NCI-H1436 (cell line): ENCODE measurements at regions not wholly inside any gene's neighbourhood (a gene's known extent, or its start where the extent isn't known, plus 50 kb on each side); places are given as distances from the start of the nearest gene placed in this dataset.
A peak's percentile ranks its signal among the peaks of the same experiment; 100 is the strongest.

Experiments used
- DNase-seq: peaks from one replicate; lab custom pipeline; 2025; lab: John Stamatoyannopoulos, UW

- no peak for DNase-seq
Measured at GRCh38 chr20:23167431-23167830, 81.3 kb upstream of the CD93 start.

DNA sequence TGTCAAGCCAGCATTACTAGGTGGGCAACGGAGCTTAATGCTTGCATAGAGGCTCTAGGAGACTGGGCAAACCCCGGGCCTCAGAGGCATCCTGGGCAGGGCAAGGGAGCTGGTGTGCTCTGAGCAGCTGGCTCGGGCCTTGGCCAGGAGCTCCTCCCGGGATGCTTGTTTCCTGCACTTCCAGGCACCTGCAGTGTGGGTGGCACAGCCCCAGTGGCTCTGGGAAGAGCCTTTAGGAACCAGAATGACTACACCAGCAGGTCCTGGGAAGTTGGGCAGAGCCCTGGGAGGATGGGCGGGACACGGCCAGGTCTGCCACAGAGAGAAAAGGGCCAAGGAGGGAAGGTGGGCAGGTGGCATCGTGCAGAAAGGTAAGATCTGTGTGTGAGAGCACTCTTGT lies 80.4 kb upstream of the CD93 start:
- DNase-seq: no peak

DNA sequence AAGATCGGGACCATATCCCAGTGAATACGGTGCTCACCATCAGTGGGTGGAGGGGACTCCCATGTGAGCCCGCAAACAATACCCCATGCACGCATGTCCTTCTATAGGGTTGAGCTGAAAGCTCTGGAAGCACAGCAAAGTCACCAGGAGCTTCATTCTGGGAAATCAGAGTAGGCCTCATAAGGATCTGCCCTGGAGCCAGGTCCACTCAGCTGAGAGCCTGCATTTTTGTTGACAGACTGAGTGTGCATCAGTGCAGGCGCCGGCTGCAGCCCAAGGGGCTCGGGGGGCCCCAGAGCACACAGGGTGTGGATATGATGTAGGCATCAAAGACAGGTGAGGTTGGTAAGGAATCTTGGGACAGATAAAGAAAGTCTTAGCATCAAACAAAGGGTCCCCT lies 79.8 kb upstream of the CD93 start:
- no peak for DNase-seq

DNA sequence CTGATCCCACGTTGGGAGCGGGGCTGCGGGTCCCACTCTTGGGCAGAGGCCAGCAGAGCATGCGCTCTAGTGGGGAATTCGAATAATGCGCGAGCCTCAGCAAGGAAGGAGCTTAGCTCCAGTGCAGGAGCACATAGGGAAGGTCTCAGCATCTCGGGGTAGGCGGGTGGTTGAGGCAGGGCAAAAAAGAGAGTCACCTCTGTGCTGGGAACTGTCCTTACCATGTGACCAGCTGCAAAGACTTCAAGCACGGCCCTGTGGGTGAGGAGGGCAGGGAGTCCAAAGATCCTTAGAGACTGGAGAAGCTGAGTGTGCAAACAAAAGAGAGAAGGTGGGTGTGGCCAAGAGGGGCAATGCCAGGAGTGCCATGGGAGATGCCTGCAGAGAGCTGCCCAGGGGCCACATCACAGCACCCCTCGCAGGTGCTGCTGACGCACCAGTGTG lies 79.2 kb upstream of the CD93 start:
- no peak for DNase-seq

DNA sequence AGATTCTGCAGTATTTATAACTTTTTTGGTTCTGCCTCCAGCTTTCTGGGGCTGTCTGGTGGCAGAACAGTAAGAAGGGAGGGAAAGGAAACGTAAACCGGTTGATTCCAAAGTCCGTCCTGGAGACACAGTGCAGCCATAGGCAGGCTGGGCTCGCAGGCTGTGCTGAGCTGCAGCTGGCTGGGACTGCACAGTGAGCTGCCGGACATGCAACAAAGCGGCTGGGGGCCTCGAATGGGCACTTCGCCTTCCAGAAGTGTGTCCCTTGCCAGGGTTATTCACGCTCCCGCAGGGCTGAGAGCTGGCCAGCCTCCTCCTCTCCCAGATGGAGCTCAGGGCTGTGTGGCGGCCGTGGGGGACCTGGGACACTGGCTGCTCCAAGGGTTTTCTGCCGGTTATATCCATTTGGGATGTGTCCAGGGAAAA lies 78.1 kb upstream of the CD93 start:
- DNase-seq: no peak

DNA sequence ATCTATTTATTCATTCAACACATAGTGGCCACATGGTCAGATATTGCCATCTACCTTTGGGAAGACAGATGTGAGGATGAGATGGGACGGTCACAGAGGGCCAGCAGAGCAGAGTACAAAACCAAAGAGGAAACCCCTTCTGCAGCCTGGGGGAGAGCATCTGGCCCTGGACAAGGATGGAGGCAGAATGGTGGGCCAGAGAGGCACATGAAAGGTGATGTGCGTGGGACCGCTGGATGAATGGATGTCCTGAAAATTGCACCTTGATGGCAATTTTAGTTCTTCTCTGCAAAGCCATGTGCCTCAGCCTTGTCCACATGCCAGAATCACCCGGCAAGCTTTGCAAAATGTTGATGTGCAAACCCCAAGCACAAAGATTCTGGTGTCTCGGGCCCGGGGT lies 77.4 kb upstream of the CD93 start:
- no peak for DNase-seq

- DNase-seq: no peak
Measured at GRCh38 chr20:23162887-23163286, 76.8 kb upstream of the CD93 start.

DNA sequence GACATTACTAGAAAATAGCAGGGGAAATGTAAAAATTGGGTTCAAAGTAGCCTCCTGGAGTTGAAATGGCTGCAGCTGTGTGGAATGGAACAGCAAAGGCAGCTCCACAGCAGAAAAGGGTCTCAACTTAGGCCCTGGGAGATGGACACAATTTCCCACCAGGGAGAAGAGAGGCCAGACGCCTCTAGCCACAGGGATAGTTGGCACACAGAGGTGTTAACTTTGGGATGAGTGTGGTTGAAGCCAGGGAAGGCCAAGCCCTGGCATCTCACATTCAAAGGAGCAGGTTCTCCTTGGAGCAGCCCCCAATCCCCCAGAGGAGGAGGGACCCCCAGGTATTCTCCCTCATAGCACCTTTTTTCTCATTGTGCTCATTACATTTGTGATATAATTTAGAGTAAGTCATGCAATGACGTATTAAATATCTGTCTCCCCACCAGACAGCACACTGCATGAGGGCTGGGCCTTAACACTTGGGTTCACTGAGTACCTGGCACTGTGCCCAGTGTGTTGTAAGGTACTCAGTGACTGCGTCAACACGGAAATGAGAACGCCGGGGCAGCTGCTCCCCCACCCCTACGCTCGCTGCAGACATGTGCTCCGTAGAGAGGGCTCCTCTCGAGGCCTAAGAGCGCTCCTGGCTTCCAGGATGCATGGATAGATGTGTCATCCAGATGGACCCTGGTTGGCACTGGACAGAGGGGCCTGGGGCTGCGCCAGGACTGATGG lies 76.0 kb upstream of the CD93 start:
- peak; percentile 83 for DNase-seq

DNA sequence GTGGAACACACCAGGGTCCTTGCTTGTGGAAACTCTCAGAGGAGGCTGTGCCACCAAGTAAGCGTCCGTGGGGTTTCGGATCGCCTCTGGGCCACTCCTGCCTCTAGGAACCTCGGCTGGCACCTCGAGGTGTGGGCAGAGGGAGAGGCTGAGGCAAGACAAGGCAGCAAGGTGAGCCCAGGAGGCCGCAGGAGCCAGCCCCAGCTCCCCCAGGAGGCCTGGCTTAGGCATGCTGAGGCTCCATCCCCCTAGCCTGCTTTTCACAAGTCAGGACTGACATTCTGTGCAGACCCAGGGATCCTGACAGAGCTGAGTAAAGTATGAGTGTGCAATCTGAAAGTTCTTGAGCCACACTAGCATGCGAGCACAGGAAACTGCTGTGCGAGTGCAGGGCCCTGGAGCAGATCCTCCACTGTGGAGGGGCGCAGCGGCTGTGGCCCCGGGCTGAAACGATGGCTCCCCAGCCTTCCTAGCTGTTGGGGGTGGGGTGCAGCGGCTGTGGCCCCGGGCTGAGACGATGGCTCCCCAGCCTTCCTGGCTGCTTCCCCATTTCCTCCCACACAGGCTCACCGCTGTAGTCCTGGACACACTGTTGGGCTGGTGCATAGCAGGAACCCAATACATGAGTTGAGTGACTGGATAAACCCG lies 75.2 kb upstream of the CD93 start:
- DNase-seq: no peak

GRCh38 chr20:23160536-23161243 lies 74.6 kb upstream of the CD93 start:
- no peak for DNase-seq

DNA sequence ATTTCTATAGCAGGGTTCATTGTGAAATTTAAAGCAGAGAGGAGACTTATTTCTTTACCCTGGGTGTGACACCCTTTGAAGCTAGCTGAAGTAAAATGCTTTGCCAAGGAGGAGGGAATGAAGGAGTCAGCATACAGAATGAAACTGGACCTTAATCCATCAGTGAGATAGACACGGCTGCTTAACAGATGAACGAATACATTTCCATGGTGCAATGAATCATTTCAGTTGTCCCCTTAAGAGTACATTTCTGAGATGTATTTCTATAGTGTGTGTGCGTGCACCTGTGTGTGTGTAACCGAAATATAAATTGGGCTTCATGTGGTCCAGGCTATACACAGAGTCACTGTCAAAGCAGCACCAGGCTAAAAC lies 73.8 kb upstream of the CD93 start:
- DNase-seq: no peak

GRCh38 chr20:23159256-23159946 lies 73.3 kb upstream of the CD93 start:
- DNase-seq: no peak

- no peak for DNase-seq
Measured at GRCh38 chr20:23157734-23158133, 71.6 kb upstream of the CD93 start.

- DNase-seq: no peak
Measured at GRCh38 chr20:23156842-23157423, 70.8 kb upstream of the CD93 start.

DNA sequence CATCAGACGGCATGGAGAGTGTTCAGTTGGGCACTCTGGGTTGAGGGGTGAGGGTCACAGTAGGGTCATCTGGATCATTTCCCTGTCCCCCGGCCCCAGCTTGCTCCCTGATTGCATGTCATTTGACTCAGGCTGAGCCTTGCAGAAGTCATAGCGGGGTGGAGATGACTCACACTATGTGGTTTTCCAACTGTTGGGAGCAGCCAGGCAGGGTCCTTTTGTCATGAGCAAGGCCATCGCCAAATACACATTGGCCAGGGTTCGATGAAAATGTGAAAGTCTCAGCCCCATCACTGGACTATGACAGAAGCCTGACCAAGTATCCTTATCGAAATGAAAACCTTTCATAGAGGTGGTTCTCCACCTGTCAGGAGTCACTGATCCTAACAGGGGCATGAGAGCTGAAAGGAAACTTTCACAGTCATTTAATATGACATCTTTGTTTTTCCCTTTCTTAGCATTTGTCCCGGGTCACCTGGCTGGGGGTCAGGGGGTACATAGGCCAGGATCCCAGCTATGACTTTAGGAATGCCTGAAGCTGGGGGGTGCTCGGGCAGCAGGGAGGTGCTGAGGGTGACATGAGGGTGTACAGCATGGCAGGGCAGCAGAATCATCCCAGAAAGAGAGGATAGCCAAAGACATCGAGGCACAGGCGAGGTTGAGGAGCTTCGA lies 70.2 kb upstream of the CD93 start:
- no peak for DNase-seq

- no peak for DNase-seq
Measured at GRCh38 chr20:23155141-23155590, 69.0 kb upstream of the CD93 start.

DNA sequence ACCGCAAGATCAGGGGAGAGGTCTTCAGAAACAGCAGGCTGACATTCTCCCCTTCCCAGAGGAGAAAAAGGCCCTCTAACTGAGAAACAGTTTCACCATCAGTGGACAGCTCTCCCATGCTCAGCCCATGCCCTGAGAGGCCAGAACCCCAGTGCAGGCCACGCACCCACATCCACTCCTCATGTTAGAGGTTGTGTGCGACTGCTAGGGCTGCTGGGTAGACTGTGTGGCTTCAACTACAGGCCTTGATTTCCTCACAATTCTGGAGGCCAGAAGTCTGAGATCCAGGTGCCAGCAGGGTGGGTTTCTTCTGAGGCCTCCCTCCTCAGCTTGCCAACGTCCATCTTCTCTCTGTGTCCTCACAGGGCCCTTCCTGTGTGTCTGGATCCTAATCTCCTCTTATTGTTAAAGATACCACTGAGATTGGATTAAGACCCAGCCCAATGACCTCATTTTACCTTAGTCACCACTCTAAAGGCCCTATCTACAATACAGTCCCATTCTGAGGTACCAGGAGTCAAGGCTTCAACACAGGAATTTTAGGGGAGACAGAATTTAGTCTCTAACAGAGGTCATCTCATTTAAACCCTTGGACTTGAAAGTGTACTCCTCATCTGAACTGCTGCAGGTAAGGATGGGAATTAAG lies 67.7 kb upstream of the CD93 start:
- no peak for DNase-seq

DNA sequence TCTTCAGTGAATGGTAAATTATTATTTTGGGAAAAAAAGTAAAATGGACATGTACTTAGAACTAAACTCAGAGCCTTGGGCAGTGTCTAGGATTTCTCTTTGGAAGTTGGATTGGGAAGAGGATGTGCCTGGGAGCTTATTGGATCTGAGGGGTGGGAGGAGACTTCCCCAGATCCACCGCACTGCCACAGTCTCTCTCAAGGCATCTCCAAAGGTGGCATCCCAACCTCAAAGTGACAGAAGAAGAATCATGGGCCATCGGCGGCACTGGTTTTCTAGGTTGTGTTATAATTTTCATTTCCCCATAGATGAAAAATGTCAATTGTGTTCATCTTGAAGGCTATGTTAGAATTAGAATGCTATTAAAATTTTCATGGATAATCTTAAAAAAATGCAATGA lies 66.8 kb upstream of the CD93 start:
- no peak for DNase-seq

GRCh38 chr20:23152308-23152892 lies 66.3 kb upstream of the CD93 start:
- DNase-seq: no peak

- DNase-seq: no peak
Measured at GRCh38 chr20:23151885-23152284, 65.8 kb upstream of the CD93 start.
